ENCODE measurements at regions not wholly inside any gene's neighbourhood (a gene's known extent, or its start where the extent isn't known, plus 50 kb on each side); places are given as distances from the start of the nearest gene placed in this dataset.

DNA sequence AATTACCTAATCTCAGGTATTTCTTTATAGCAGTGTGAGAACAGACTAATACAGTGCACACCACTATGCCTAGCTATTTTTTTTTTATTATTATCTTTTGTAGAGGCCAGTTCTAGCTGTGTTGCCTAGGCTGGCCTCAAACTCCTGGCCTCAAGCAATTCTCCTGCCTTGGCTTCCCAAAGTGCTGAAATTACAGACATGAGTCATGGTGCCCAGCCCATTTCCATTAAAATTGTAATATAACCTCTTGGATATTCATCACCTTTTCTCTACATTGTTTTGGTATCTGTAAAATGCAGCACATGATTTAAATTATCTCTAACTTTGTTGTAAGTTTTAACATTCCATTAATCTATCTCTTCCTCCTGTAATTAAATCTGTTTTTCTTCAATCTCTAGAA is 2052.9 kb downstream of the ARAP2 start:
- TF ChIP-seq GATA3 (IDR thresholded peaks at IDR 0.05; ENCODE audit: low read depth, low read length) = no peak
- no peak for TF ChIP-seq GATA2 (IDR thresholded peaks at IDR 0.05; ENCODE audit: low read depth, low read length)

Measured in SH-SY5Y (cell line).